HFFc6 (cell line): ENCODE measurements at regions not wholly inside any gene's neighbourhood (a gene's known extent, or its start where the extent isn't known, plus 50 kb on each side); places are given as distances from the start of the nearest gene placed in this dataset.
A peak's percentile ranks its signal among the peaks of the same experiment; 100 is the strongest.

Source experiments
- DNase-seq: peaks from one replicate; pipeline ENCODE4 v3.0.0-alpha.2; 2018
- H3K27ac Mint-ChIP-seq: 2 replicates; pipeline ENCODE4 v1.8.0; 2020; ENCODE audit warnings: mild to moderate bottlenecking, mixed read lengths
- H3K27me3 Mint-ChIP-seq: 2 replicates; pipeline ENCODE4 v1.8.0; 2021; ENCODE audit warnings: mild to moderate bottlenecking, moderate library complexity, mixed read lengths; ENCODE audit not compliant: insufficient read depth
- H3K36me3 Mint-ChIP-seq: 2 replicates; pipeline ENCODE4 v1.8.0; 2021; ENCODE audit warnings: low read depth, mixed read lengths
- H3K4me1 Mint-ChIP-seq: 2 replicates; pipeline ENCODE4 v1.8.0; 2020; ENCODE audit warnings: low read depth, mixed read lengths
- H3K4me3 Mint-ChIP-seq: 2 replicates; pipeline ENCODE4 v1.8.0; 2020; ENCODE audit warnings: mild to moderate bottlenecking, moderate library complexity, mixed read lengths
- H3K9me3 Mint-ChIP-seq: 2 replicates; pipeline ENCODE4 v1.8.0; 2020; ENCODE audit warnings: mild to moderate bottlenecking, mixed read lengths
- CTCF ChIP-seq: fragments of 200-600 bp; sonication (generic); IDR thresholded peaks from 2 replicates; pipeline ENCODE4 v1.5.0; 2021; ENCODE audit warnings: antibody characterized with exemption, mild to moderate bottlenecking

- Mint-ChIP-seq H3K4me3 (no peak overlapping the region), H3K27ac (no peak overlapping the region), H3K27me3 (peaks cover 13% of the 10 kb centered on the region; the same call in 1 of the 2 replicates), H3K4me1 (peaks cover 28% of the 10 kb centered on the region), H3K36me3 (no peaks in the 10 kb centered on the region), H3K9me3 (no peaks in the 10 kb centered on the region)
- DNase-seq = no peak
- no peak for TF ChIP-seq CTCF
Measured at GRCh38 chr18:45241982-45242565, 373.2 kb upstream of the SLC14A2 start.

GRCh38 chr18:45243340-45244110 is 371.8 kb upstream of the SLC14A2 start:
- no peaks in the 10 kb centered on the region for H3K9me3 Mint-ChIP-seq
- H3K4me1 Mint-ChIP-seq = peaks cover 40% of the 10 kb centered on the region
- H3K27ac Mint-ChIP-seq = no peak overlapping the region
- H3K4me3 Mint-ChIP-seq = no peak overlapping the region
- DNase-seq = no peak
- TF ChIP-seq CTCF = no peak
- H3K36me3 Mint-ChIP-seq = no peaks in the 10 kb centered on the region
- H3K27me3 Mint-ChIP-seq = peaks cover 9% of the 10 kb centered on the region; the same call in 1 of the 2 replicates

- Mint-ChIP-seq H3K36me3 (no peaks in the 10 kb centered on the region), H3K9me3 (no peaks in the 10 kb centered on the region), H3K27ac (peak overlapping the region; percentile 5; the same call in 1 of the 2 replicates), H3K27me3 (peaks cover 3% of the 10 kb centered on the region; the same call in 1 of the 2 replicates), H3K4me3 (no peak overlapping the region), H3K4me1 (peaks cover 56% of the 10 kb centered on the region)
- no peak for TF ChIP-seq CTCF
- no peak for DNase-seq
Measured at GRCh38 chr18:45245091-45245511, 370.2 kb upstream of the SLC14A2 start.

- peak overlapping the region; percentile 81 for H3K27ac Mint-ChIP-seq
Measured at GRCh38 chr18:45248240-45248903, 366.9 kb upstream of the SLC14A2 start.

GRCh38 chr18:45249246-45249661 is 366.0 kb upstream of the SLC14A2 start:
- H3K27ac Mint-ChIP-seq = peak overlapping the region; percentile 81
- H3K27me3 Mint-ChIP-seq = no peaks in the 10 kb centered on the region
- H3K4me3 Mint-ChIP-seq = no peak overlapping the region
- H3K9me3 Mint-ChIP-seq = no peaks in the 10 kb centered on the region
- peak; percentile 45 for DNase-seq
- H3K36me3 Mint-ChIP-seq = no peaks in the 10 kb centered on the region
- H3K4me1 Mint-ChIP-seq = peaks cover 58% of the 10 kb centered on the region
- TF ChIP-seq CTCF = no peak

More at GRCh38 chr18:45248240-45248903, 366.9 kb upstream of the SLC14A2 start:
- no peaks in the 10 kb centered on the region for H3K9me3 Mint-ChIP-seq
- peaks cover 61% of the 10 kb centered on the region for H3K4me1 Mint-ChIP-seq
- no peak for TF ChIP-seq CTCF
- peak overlapping the region; percentile 10; the same call in 1 of the 2 replicates for H3K4me3 Mint-ChIP-seq
- no peaks in the 10 kb centered on the region for H3K27me3 Mint-ChIP-seq
- DNase-seq = peak; percentile 80
- no peaks in the 10 kb centered on the region for H3K36me3 Mint-ChIP-seq
